H9 (cell line): ENCODE measurements at regions not wholly inside any gene's neighbourhood (a gene's known extent, or its start where the extent isn't known, plus 50 kb on each side); places are given as distances from the start of the nearest gene placed in this dataset.

ENCODE experiments used
- DNase-seq: peaks from one replicate; pipeline ENCODE4 v3.0.0-alpha.2; 2017
- H2AFZ ChIP-seq: one replicate; pipeline ENCODE4 v1.6.1; 2013; ENCODE audit warnings: mild to moderate bottlenecking, low read length, control low read depth, moderate library complexity
- H2AK5ac ChIP-seq: 2 replicates; pipeline ENCODE4 v1.6.1; 2013; ENCODE audit warnings: low read length, control low read depth, mixed read lengths; ENCODE audit not compliant: insufficient read length
- H2BK120ac ChIP-seq: one replicate; pipeline ENCODE4 v1.6.1; 2013; ENCODE audit warnings: low read depth, mild to moderate bottlenecking, low read length, control low read depth, inconsistent platforms; ENCODE audit not compliant: poor library complexity, severe bottlenecking
- H2BK12ac ChIP-seq: 2 replicates; pipeline ENCODE4 v1.6.1; 2013; ENCODE audit warnings: low read length, control low read depth, mixed read lengths, low read depth; ENCODE audit not compliant: insufficient read length
- H2BK15ac ChIP-seq: 2 replicates; pipeline ENCODE4 v1.6.1; 2013; ENCODE audit warnings: low read depth, low read length, control low read depth
- H2BK20ac ChIP-seq: one replicate; pipeline ENCODE4 v1.6.1; 2013; ENCODE audit warnings: low read depth, mild to moderate bottlenecking, low read length, control low read depth, inconsistent platforms; ENCODE audit not compliant: poor library complexity, severe bottlenecking
- H2BK5ac ChIP-seq: 2 replicates; pipeline ENCODE4 v1.6.1; 2013; ENCODE audit warnings: low read length, control low read depth, mixed read lengths; ENCODE audit not compliant: insufficient read length
- H3K14ac ChIP-seq: 2 replicates; pipeline ENCODE4 v1.6.1; 2013; ENCODE audit warnings: low read length, control low read depth; ENCODE audit not compliant: insufficient read depth
- H3K18ac ChIP-seq: 2 replicates; pipeline ENCODE4 v1.6.1; 2013; ENCODE audit warnings: low read depth, mild to moderate bottlenecking, mixed read lengths, low read length, control low read depth; ENCODE audit not compliant: insufficient read length
- H3K23ac ChIP-seq: 2 replicates; pipeline ENCODE4 v1.6.1; 2013; ENCODE audit warnings: low read length, control low read depth, mixed read lengths, low read depth; ENCODE audit not compliant: insufficient read length
- H3K23me2 ChIP-seq: 2 replicates; pipeline ENCODE4 v1.6.1; 2013; ENCODE audit warnings: low read depth, mild to moderate bottlenecking, mixed read lengths, low read length, control low read depth; ENCODE audit not compliant: insufficient read length, poor library complexity, severe bottlenecking
- H3K27ac ChIP-seq: 2 replicates; pipeline ENCODE4 v1.5.1; 2013; ENCODE audit warnings: low read length, control low read depth, mixed read lengths, low read depth; ENCODE audit not compliant: insufficient read length
- H3K27me3 ChIP-seq: 2 replicates; pipeline ENCODE4 v1.6.1; 2013; ENCODE audit warnings: low read length, control low read depth, inconsistent platforms; ENCODE audit not compliant: insufficient read depth
- H3K4ac ChIP-seq: 2 replicates; pipeline ENCODE4 v1.6.1; 2013; ENCODE audit warnings: low read depth, mild to moderate bottlenecking, control low read depth, inconsistent platforms, low read length, moderate library complexity
- H3K4me1 ChIP-seq: 2 replicates; pipeline ENCODE4 v1.6.1; 2013; ENCODE audit warnings: low read length, control low read depth, inconsistent platforms; ENCODE audit not compliant: insufficient read depth
- H3K4me2 ChIP-seq: 2 replicates; pipeline ENCODE4 v1.6.1; 2013; ENCODE audit warnings: low read length, control low read depth, mixed read lengths; ENCODE audit not compliant: insufficient read length, insufficient read depth
- H3K56ac ChIP-seq: 2 replicates; pipeline ENCODE4 v1.6.1; 2013; ENCODE audit warnings: low read depth, mild to moderate bottlenecking, mixed read lengths, low read length, control low read depth; ENCODE audit not compliant: insufficient read length
- H3K79me1 ChIP-seq: 2 replicates; pipeline ENCODE4 v1.6.1; 2013; ENCODE audit warnings: low read depth, mild to moderate bottlenecking, moderate library complexity, low read length, control low read depth, inconsistent platforms; ENCODE audit not compliant: insufficient read depth, poor library complexity, severe bottlenecking
- H3K79me2 ChIP-seq: 2 replicates; pipeline ENCODE4 v1.6.1; 2013; ENCODE audit warnings: low read length, control low read depth, inconsistent platforms; ENCODE audit not compliant: insufficient read depth
- H3K9ac ChIP-seq: 2 replicates; pipeline ENCODE4 v1.6.1; 2013; ENCODE audit warnings: low read length, control low read depth, mixed read lengths; ENCODE audit not compliant: insufficient read length; ENCODE audit errors: extremely low read depth
- H3K9me3 ChIP-seq: one replicate; pipeline ENCODE4 v1.6.1; 2013; ENCODE audit warnings: low read depth, low read length, inconsistent platforms; ENCODE audit not compliant: control insufficient read depth
- H3T11ph ChIP-seq: one replicate; pipeline ENCODE4 v1.6.1; 2013; ENCODE audit warnings: mild to moderate bottlenecking, low read length, control low read depth, inconsistent platforms
- H4K20me1 ChIP-seq: one replicate; pipeline ENCODE4 v1.6.1; 2013; ENCODE audit not compliant: control insufficient read depth, insufficient read length, insufficient read depth
- H4K5ac ChIP-seq: 2 replicates; pipeline ENCODE4 v1.6.1; 2013; ENCODE audit warnings: low read depth, mild to moderate bottlenecking, mixed read lengths, low read length, control low read depth; ENCODE audit not compliant: insufficient read length
- H4K8ac ChIP-seq: replicated peaks from 2 replicates; pipeline ENCODE4 v1.6.1; 2013; ENCODE audit warnings: low read length, control low read depth, mixed read lengths, low read depth; ENCODE audit not compliant: insufficient read length
- H4K91ac ChIP-seq: 2 replicates; pipeline ENCODE4 v1.6.1; 2013; ENCODE audit warnings: low read depth, mild to moderate bottlenecking, moderate library complexity, mixed read lengths, low read length, control low read depth; ENCODE audit not compliant: insufficient read length
- H3K27ac Mint-ChIP-seq, 3 experiments: 2 replicates in 2 of 3; 3 replicates in 1 of 3; pipeline ENCODE4 v1.8.0; 2020 to 2021; ENCODE audit warnings: mixed read lengths in 3 of 3, mild to moderate bottlenecking in 1 of 3, moderate library complexity in 1 of 3
- H3K27me3 Mint-ChIP-seq: 2 replicates; pipeline ENCODE4 v1.8.0; 2021; ENCODE audit warnings: low read depth, mild to moderate bottlenecking, moderate library complexity, mixed read lengths
- H3K36me3 Mint-ChIP-seq, 3 experiments: 2 replicates in 2 of 3; 3 replicates in 1 of 3; pipeline ENCODE4 v1.8.0; 2020 to 2021; ENCODE audit warnings: low read depth in 3 of 3, mixed read lengths in 3 of 3; ENCODE audit not compliant: insufficient read depth in 1 of 3
- H3K4me1 Mint-ChIP-seq, 2 experiments: 2 replicates each; pipeline ENCODE4 v1.8.0; 2020; ENCODE audit warnings: mixed read lengths in 2 of 2
- H3K4me3 Mint-ChIP-seq, 2 experiments: 2 replicates in 1 of 2; 3 replicates in 1 of 2; pipeline ENCODE4 v1.8.0; 2020 to 2021; ENCODE audit warnings: mild to moderate bottlenecking in 2 of 2, mixed read lengths in 2 of 2, moderate library complexity in 1 of 2
- H3K9me3 Mint-ChIP-seq, 2 experiments: 2 replicates in 1 of 2; 3 replicates in 1 of 2; pipeline ENCODE4 v1.8.0; 2020; ENCODE audit warnings: mild to moderate bottlenecking in 2 of 2, mixed read lengths in 2 of 2, moderate library complexity in 1 of 2
- CTCF ChIP-seq: fragments of 200-600 bp; sonication (generic); conservative IDR thresholded peaks from 3 replicates; pipeline ENCODE4 v1.8.0; 2021; ENCODE audit warnings: antibody characterized with exemption, mild to moderate bottlenecking
- WGBS: extraction: QIAGEN DNeasy Blood & Tissue Kit; methylation state at CpG from one replicate; pipeline ENCODE4 v1.1.7; 2013; ENCODE audit warnings: missing lambda C conversion rate, low lambda C conversion rate, mixed read lengths; ENCODE audit not compliant: insufficient read length; ENCODE audit errors: extremely low coverage; 5-methylcytosine and 5-hydroxymethylcytosine counted together

DNA sequence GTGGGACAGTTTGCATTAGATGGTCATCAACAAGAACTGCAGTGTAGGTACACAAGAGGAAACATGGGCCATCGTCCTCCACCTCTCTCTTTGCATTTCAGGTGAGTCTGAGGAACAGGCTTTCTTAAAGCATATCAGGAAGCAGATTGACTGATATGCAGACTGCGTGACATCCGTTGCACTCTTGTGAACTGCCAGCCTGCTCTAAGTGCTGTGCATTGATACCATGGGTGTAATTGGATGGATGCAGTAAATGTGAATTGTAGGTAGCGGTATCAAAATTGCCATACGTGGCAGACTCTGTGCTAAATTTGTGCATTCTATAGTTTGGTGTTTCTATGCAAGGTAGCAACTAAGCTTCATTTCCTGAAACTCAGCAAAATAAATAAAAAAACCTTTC lies 1008.3 kb downstream of the EFNB2 start:
- Histone ChIP-seq H3K56ac (peak overlapping the region; percentile 27), H3K14ac (no peak overlapping the region), H3K79me2 (no peaks in the 10 kb centered on the region), H4K5ac (no peak overlapping the region), H4K20me1 (no peaks in the 10 kb centered on the region), H3K23ac (no peak overlapping the region), H3K4ac (no peak overlapping the region), H3K23me2 (no peaks in the 10 kb centered on the region), H3K18ac (no peak overlapping the region), H3K9ac (no peak overlapping the region), H3K4me1 (no peaks in the 10 kb centered on the region), H3T11ph (no peak overlapping the region), H3K79me1 (no peaks in the 10 kb centered on the region), H2BK15ac (no peak overlapping the region), H2AFZ (no peak overlapping the region), H4K91ac (no peak overlapping the region), H4K8ac (no peak overlapping the region), H3K27ac (no peak overlapping the region), H3K9me3 (no peaks in the 10 kb centered on the region), H2BK12ac (no peak overlapping the region), H2BK20ac (no peak overlapping the region), H2BK5ac (no peak overlapping the region), H3K4me2 (no peak overlapping the region), H2AK5ac (no peak overlapping the region), H3K27me3 (no peaks in the 10 kb centered on the region), H2BK120ac (no peak overlapping the region)
- peaks cover 2% of the 10 kb centered on the region; the same call in 1 of the 2 replicates for H3K27me3 Mint-ChIP-seq
- H3K4me3 Mint-ChIP-seq: no peak overlapping the region
- peaks cover 0 to 4% (median 0%) of the 10 kb centered on the region in 3 experiments; a peak in 3 of 7 replicates for H3K36me3 Mint-ChIP-seq
- no peak overlapping the region for H3K27ac Mint-ChIP-seq
- TF ChIP-seq CTCF: no peak
- DNase-seq: no peak
- WGBS: no CpG with 5 or more reads among the region's 5 CpGs
- peaks cover 0 to 8% of the 10 kb centered on the region in 2 experiments; a peak in 1 of 4 replicates for H3K4me1 Mint-ChIP-seq
- H3K9me3 Mint-ChIP-seq: peaks cover 0 to 3% of the 10 kb centered on the region in 2 experiments; a peak in 3 of 5 replicates
